ENCODE measurements at regions not wholly inside any gene's neighbourhood (a gene's known extent, or its start where the extent isn't known, plus 50 kb on each side); places are given as distances from the start of the nearest gene placed in this dataset.

DNA sequence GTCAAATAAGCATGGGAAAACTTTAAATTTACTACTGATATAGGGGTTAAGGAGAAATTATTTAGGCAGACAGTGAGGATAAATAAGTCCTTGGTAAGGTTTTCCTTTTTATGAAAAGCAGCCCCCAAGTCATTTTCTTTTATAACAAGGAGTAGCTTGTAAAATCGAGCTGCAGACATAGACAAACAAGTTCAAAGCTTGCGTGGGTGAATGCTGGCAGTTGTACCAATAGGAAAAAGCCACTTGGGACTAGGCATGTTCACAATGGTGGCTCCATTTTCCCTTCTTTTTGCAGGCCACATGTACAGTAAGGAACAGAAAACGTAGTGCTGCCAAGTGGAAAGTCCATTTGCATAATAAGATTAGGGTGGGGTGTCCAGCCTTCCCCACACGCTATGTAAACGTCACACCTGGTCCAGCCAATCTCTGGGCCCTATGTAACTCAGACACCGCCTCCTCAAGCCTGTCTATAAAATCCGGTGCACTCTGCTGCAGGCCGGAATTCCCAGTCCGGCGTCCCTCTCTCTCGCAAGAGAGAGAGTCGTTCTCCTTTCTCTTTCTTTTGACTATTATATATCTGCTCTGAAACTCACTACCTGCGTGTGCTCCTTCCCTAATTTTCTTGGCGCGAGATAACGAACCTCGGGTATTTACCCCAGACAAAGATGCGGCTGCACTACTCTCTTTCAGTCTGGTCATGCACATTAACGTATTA, 217.1 kb upstream of the MAN1A1 start (continued):
- TF ChIP-seq, protein P1, sequence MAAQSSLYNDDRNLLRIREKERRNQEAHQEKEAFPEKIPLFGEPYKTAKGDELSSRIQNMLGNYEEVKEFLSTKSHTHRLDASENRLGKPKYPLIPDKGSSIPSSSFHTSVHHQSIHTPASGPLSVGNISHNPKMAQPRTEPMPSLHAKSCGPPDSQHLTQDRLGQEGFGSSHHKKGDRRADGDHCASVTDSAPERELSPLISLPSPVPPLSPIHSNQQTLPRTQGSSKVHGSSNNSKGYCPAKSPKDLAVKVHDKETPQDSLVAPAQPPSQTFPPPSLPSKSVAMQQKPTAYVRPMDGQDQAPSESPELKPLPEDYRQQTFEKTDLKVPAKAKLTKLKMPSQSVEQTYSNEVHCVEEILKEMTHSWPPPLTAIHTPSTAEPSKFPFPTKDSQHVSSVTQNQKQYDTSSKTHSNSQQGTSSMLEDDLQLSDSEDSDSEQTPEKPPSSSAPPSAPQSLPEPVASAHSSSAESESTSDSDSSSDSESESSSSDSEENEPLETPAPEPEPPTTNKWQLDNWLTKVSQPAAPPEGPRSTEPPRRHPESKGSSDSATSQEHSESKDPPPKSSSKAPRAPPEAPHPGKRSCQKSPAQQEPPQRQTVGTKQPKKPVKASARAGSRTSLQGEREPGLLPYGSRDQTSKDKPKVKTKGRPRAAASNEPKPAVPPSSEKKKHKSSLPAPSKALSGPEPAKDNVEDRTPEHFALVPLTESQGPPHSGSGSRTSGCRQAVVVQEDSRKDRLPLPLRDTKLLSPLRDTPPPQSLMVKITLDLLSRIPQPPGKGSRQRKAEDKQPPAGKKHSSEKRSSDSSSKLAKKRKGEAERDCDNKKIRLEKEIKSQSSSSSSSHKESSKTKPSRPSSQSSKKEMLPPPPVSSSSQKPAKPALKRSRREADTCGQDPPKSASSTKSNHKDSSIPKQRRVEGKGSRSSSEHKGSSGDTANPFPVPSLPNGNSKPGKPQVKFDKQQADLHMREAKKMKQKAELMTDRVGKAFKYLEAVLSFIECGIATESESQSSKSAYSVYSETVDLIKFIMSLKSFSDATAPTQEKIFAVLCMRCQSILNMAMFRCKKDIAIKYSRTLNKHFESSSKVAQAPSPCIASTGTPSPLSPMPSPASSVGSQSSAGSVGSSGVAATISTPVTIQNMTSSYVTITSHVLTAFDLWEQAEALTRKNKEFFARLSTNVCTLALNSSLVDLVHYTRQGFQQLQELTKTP (IDR thresholded peaks at IDR 0.05; ENCODE audit: low read depth in 1 of 2, partially characterized antibody in 2 of 2): no peak
- TF ChIP-seq, protein P2, sequence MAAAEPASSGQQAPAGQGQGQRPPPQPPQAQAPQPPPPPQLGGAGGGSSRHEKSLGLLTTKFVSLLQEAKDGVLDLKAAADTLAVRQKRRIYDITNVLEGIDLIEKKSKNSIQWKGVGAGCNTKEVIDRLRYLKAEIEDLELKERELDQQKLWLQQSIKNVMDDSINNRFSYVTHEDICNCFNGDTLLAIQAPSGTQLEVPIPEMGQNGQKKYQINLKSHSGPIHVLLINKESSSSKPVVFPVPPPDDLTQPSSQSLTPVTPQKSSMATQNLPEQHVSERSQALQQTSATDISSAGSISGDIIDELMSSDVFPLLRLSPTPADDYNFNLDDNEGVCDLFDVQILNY (CRISPR knock-in tag; IDR thresholded peaks at IDR 0.05): no peak
- TF ChIP-seq HMG20B (CRISPR knock-in tag; IDR thresholded peaks at IDR 0.05): no peak
- TF ChIP-seq PHTF2 (CRISPR knock-in tag; IDR thresholded peaks at IDR 0.05): no peak
- TF ChIP-seq, protein P3, sequence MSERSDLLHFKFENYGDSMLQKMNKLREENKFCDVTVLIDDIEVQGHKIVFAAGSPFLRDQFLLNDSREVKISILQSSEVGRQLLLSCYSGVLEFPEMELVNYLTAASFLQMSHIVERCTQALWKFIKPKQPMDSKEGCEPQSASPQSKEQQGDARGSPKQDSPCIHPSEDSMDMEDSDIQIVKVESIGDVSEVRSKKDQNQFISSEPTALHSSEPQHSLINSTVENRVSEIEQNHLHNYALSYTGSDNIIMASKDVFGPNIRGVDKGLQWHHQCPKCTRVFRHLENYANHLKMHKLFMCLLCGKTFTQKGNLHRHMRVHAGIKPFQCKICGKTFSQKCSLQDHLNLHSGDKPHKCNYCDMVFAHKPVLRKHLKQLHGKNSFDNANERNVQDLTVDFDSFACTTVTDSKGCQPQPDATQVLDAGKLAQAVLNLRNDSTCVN (CRISPR knock-in tag; IDR thresholded peaks at IDR 0.05): no peak
- TF ChIP-seq ZZZ3 (IDR thresholded peaks at IDR 0.05): no peak
- no peak for TF ChIP-seq CBX5 (IDR thresholded peaks at IDR 0.05; ENCODE audit: borderline replicate concordance, low read depth)
- no peak for TF ChIP-seq MXI1 (IDR thresholded peaks at IDR 0.05; ENCODE audit: low read depth, low read length)
- TF ChIP-seq KDM5B (IDR thresholded peaks at IDR 0.05; ENCODE audit: insufficient replicate concordance, low read depth, low read length): peak; percentile 93
- TF ChIP-seq ZNF133 (CRISPR knock-in tag; IDR thresholded peaks at IDR 0.05): no peak
- peak in 1 of 2 experiments; percentile 44; a peak in 2 of 4 replicates for TF ChIP-seq MNT (conservative IDR thresholded peaks at IDR 0.05)
- TF ChIP-seq E2F1 (CRISPR knock-in tag; IDR thresholded peaks at IDR 0.05): no peak
- no peak for TF ChIP-seq SRSF3 (IDR thresholded peaks at IDR 0.05; ENCODE audit: insufficient read depth, low read length)
- TF ChIP-seq NR2C1 (IDR thresholded peaks at IDR 0.05): no peak
- TF ChIP-seq NR2C1 (tag; IDR thresholded peaks at IDR 0.05): 0 out of 2 replicates have a peak, but pooled peaks have one; percentile 19
- no peak for TF ChIP-seq ELK1 (CRISPR knock-in tag; IDR thresholded peaks at IDR 0.05)
- TF ChIP-seq ELF1 (tag; IDR thresholded peaks at IDR 0.05): no peak
